ENCODE measurements at regions not wholly inside any gene's neighbourhood (a gene's known extent, or its start where the extent isn't known, plus 50 kb on each side); places are given as distances from the start of the nearest gene placed in this dataset.

DNA sequence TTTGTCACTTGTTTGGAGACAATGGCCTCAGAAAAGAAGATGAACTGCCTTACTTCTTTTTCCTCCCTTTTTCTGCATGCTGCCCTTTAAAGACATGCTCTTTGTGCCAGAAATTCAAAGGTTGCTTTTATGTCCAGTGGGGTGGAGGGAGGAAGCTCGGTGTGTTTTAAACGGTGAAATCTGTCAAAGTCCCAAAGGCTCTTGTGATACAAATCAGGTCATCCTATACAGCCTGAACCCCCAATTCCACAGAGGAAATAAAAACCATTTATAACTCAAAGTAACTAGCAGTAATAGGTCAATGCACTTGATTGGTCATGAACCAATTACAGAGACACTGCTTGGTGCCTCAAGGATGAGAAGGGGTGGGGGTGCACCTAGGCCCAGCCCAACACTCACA, 339.3 kb upstream of the F9 start:
- TF ChIP-seq, protein P1, sequence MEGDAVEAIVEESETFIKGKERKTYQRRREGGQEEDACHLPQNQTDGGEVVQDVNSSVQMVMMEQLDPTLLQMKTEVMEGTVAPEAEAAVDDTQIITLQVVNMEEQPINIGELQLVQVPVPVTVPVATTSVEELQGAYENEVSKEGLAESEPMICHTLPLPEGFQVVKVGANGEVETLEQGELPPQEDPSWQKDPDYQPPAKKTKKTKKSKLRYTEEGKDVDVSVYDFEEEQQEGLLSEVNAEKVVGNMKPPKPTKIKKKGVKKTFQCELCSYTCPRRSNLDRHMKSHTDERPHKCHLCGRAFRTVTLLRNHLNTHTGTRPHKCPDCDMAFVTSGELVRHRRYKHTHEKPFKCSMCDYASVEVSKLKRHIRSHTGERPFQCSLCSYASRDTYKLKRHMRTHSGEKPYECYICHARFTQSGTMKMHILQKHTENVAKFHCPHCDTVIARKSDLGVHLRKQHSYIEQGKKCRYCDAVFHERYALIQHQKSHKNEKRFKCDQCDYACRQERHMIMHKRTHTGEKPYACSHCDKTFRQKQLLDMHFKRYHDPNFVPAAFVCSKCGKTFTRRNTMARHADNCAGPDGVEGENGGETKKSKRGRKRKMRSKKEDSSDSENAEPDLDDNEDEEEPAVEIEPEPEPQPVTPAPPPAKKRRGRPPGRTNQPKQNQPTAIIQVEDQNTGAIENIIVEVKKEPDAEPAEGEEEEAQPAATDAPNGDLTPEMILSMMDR (IDR thresholded peaks at IDR 0.05): no peak
- no peak for TF ChIP-seq EZH2 (IDR thresholded peaks at IDR 0.05; ENCODE audit: borderline replicate concordance, insufficient read depth, low read depth, low read length, poor library complexity, severe bottlenecking)
